GM18502 (cell line): ENCODE measurements at regions not wholly inside any gene's neighbourhood (a gene's known extent, or its start where the extent isn't known, plus 50 kb on each side); places are given as distances from the start of the nearest gene placed in this dataset.

Source experiments
- ATAC-seq: cut with Tn5 transposase; IDR thresholded peaks from one replicate; pipeline ENCODE4 v1.9.1; 2021; ENCODE audit warnings: mild to moderate bottlenecking; ENCODE audit not compliant: unreplicated experiment, poor library complexity

DNA sequence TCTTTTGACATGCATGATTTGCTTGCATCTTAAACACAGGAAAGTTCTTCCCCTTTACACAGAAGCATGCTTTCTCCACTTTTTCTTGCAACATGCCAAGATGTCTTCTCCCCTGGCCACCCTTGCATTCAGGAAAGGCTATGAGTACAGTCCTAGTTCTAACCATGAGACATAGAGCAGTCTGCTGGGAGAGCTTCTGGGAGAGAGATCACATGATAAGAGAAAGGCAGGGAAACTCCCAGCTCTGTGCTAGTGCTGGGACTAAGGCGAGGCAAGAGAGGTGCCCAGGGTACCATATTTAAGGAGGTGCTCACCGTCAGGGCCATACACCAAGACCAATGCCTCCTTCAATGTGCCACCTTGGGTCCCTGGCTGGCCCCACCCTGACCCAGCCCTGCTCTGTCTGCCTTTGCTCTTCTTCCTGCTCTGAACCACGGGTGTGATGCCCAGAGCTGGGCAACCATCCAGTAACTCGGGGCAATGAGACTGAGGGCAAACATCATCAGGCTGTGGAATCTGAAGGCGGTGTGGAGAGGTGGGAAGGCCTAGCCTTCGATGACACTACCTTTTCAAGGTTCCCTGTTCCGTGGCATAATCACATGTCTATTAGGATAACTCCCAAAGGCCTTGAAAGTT lies 77.4 kb upstream of the PRR20G start:
- no peak for ATAC-seq

GRCh38 chr3:127363891-127364290 lies 76.0 kb upstream of the PRR20G start:
- no peak for ATAC-seq

DNA sequence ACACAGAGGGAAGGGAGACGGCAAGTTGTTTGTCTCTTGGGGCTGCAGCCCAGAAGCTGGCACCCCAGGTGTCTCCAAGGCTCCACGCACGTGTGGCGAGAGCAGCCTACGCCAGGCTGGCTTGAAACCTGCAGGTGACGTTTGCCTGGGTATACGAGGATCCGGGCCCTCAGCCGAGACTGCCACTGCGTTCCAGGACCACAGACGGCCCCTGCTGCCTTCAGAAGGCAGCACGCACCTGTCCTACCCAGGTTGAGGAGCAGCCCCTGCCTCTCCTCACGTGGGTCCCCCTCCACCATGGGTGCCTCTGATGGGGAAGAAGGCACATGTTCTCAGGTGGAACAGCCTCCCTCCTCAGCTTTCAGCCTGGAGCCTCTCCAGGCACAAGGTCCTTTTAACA lies 75.3 kb upstream of the PRR20G start:
- ATAC-seq = no peak

DNA sequence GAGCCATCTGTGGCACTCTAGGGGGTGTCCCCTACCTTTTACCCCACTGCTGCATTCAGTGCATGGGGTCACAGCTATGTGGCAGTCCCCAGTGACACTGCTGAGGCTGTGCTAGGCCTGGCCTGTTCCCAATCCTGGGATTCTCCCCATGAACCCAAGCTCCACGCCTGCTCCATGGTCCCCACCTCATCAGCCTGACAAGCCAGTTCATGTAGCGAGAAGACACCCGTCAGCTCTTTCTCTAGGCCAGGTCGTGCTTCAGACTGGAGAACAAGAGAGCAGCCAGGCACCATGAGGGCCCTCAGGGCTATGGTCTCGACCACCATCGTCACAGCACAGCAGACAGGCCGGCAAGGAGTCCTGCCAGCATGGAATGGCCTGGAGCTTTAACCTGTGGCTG lies 72.8 kb upstream of the PRR20G start:
- ATAC-seq = no peak

DNA sequence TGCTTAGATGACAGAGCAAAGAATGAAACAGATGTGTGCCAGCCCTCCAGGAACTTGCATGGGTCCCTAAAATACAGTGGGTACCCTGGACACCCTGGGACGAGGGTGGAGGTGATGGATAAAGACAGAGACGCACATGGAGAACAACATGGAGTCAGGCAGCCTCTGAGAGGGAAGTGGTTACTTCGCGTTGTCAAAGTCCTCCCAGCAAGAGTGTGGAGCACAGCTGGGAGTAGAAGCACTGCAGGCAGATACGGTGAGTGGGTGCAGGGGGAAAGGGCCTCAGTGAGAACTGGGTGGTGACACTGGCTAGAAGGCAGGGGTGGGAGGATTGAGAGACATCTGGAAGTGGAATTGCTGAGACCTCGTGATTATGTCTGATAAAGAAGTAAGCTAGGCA lies 70.8 kb upstream of the PRR20G start:
- ATAC-seq = no peak

DNA sequence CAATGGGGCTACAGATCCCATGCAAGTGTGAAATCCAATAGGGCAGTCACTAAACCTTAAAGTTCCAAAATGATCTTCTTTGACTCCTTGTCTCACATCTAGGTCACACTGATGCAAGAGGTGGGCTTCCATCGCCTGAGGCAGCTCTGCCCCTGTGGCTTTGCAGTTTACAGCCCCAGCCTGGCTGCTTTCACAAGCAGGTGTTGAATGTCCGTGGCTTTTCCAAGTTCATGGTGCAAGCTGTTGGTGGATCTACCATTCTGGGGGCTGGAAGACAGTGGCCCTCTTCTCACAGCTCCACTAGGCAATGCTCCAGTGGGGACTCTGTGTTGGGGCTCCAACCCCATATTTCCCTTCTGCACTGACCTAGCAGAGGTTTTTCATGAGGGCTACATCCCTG lies 68.5 kb upstream of the PRR20G start:
- no peak for ATAC-seq

GRCh38 chr3:127354761-127355160 lies 66.9 kb upstream of the PRR20G start:
- ATAC-seq = no peak

DNA sequence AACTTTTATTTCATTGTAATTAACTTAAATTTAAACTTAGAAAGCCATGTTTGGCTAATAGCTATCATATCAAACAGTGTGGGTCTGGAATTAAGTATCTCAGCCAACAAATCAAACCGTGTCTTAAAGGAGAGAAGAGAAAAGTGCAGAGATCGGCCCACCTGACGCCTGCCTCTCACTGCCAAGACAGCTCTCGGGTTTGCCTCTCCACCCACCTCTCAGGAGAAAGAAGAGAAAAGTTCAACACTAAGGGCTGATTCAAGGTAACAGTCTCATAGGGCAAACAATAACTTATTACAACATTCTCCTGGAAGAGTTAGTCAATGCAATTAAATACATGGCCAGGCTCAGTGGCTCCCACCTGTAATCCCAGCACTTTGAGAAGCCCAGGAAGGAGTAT lies 64.8 kb upstream of the PRR20G start:
- no peak for ATAC-seq

DNA sequence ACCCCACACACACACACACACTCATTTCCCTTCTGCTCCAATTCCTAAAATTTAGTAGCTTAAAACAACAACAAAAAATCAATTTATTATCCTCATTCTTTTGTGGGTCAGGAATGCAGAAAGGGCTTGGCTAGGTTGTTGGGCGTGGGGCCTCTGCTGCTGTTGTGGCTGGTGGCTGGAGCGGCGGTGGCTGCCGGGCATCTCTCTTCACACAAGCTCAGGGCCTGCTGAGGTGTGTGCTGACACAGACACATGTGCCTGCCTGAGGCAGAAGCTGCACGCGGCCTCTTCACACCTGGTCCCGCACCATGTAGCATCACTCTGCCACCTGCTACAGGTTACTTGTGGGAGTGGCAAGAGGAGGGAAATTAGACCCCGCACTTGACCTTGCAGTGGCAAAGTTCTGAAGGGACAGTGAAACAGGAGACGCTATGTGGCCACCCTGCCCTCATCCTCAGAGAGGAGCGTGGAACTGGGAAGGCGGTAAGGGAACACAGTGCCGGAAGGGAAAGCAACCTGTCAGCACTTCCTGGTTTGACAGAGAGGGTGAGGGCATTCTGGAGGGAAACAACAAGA lies 64.0 kb upstream of the PRR20G start:
- ATAC-seq = no peak

DNA sequence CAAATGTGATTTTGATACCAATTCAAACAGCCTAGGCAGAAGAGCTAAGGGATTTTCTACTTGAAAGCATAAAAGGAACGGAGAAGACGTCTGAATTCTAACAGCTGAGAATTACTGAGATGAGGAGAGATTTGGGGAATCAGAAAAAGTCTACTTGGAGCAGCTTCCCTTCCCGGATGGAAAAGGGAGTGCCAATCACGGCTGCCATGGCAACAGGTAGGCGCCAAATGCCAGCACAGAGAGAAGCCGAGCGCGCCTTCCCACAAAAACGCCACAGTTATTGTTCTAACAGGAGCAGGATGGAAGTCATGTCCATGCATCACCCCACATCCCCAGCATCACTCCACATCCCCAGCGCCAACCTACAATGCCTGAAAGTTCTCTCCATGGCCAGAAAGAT lies 63.5 kb upstream of the PRR20G start:
- no peak for ATAC-seq

DNA sequence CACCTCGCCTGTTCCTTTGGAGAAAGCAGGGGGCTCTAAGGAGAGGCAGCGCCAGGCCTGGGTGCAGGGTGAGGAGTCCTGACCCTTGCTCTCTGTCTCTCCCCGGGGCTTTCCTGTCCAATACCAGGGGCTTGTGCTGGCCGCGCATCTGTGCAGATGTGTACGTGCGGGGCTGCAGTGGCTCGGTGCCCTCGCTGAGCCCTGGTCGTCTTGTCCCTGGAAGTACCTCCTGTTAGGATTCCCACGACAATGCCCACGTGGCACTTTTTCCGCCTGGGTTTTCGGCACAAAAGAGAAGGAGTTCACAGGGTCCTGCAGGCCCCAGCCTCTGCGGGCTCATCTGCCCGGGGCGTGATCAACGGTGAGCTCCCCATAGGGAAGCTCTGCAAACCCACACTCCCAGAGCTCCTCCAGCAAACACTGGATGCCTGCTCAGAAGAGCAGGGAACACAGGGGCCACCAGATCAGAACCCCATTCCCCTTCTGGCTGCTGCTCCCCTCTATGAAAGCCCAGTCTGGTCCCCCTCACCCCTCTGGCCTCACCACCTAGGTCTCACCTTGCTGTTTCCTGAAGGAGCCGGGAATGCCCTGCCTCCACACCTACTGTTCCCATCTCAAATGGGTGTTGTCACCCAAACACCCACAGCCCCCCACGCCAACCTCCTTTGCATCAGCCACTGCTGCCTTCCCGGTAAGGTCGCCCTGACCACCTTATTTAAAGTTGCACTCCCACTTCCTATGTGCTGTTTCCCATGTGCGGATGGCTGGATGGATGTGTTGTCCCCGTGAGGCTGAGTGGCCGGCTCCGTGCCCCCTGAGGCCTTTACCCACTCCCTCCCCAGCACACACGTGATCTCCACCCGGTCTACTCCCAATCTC lies 62.6 kb upstream of the PRR20G start:
- no peak for ATAC-seq

- no peak for ATAC-seq
These were observed 61.8 kb upstream of the PRR20G start for GRCh38 chr3:127349501-127350171.

- ATAC-seq = no peak
These were observed 54.9 kb upstream of the PRR20G start for GRCh38 chr3:127342735-127343134.

GRCh38 chr3:127339928-127340861 lies 52.3 kb upstream of the PRR20G start:
- ATAC-seq = no peak

- no peak for ATAC-seq
These were observed 51.2 kb upstream of the PRR20G start for GRCh38 chr3:127339016-127339415.

DNA sequence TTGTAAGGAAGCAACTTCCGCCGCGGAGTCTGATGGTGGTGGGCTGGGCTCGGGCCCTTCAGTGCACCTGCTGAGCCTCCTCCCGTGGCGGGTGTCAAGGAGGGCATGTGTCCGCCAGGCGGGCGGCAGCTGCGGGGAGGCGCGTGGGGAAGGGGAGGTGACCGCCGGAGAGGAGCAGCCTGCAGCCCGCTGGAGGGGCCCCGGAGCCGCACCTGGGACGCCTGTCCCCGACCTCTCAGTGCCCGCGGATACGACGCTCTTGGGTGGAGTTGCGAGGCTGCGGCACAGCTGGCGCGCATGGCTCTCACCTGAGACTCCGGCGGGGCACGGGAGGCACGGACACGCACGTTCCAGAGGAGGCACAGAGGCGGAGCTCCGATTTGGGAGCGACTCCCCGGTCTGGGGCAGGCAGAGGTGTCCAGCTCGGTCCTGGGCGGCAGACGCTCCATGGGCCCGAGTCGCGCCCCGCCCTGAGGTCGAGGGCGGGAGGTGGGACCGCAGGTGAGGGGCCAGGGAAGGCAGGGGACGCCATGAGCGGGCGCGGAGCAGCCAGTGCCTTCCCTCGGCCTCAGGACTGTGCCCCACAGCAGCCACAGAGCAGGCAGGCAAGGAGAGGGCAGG lies 50.2 kb upstream of the PRR20G start:
- no peak for ATAC-seq
